ENCODE measurements at regions not wholly inside any gene's neighbourhood (a gene's known extent, or its start where the extent isn't known, plus 50 kb on each side); places are given as distances from the start of the nearest gene placed in this dataset.
"Not testable (repeated sequence)": the region's sequence is repeated elsewhere in the genome, so short reads cannot be mapped to it uniquely, and the experiment has no call there.

DNA sequence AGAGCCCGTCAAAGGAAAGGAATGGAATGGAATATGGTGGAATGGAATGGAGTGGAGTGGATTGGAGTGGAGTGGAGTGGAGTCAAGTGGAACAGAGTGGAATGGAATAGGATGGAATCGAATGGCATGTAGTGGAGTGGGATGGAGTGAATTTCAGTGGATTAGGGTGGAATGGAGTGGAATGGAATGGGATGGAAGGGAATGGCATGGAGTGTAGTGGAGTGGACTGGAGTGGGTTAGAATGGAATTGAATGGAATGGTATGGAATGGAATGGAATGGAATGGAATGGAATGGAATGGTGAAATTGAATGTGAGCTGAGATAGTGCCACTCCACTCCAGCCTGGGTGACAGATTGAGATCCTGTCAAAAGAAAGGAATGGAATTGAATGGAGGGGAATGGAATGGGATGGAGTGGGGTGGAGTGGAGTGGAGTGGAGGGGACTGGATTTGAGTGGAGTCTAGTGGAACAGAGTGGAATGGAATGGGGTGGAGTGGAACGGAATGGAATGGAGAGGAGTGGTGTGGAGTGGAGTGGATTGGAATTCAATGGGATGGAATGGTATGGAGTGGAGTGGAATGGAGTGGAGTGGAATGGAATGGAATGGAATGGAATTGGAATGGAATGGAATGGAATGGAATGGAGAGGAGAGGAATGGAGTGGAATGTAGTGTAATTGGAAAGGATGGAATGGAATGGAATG lies 1273.6 kb upstream of the TPTE start:
- not testable (repeated sequence) for TF ChIP-seq CTCF, POLR2A, POLR2AphosphoS5 (IDR thresholded peaks at IDR 0.05)

Measured in gastroesophageal sphincter (tissue), 3 donors.